ENCODE measurements at regions not wholly inside any gene's neighbourhood (a gene's known extent, or its start where the extent isn't known, plus 50 kb on each side); places are given as distances from the start of the nearest gene placed in this dataset.

GRCh38 chr3:18100121-18100520 is 325.0 kb downstream of the SATB1 start:
- POLR2A ChIA-PET (ENCODE audit: partially characterized antibody), result no interaction called here
- H2BK15ac ChIP-seq (ENCODE audit: low read length), result no peak overlapping the region
- no peak overlapping the region for H4K8ac ChIP-seq (ENCODE audit: extremely low read depth, insufficient read depth, low read length)
- TF ChIP-seq CBX5 (IDR thresholded peaks at IDR 0.05; ENCODE audit: low read depth, low read length), result no peak
- TF ChIP-seq RNF2 (IDR thresholded peaks at IDR 0.05; ENCODE audit: borderline replicate concordance, low read depth, low read length, missing control alignments, poor library complexity, severe bottlenecking), result no peak
- TF ChIP-seq, protein P1, sequence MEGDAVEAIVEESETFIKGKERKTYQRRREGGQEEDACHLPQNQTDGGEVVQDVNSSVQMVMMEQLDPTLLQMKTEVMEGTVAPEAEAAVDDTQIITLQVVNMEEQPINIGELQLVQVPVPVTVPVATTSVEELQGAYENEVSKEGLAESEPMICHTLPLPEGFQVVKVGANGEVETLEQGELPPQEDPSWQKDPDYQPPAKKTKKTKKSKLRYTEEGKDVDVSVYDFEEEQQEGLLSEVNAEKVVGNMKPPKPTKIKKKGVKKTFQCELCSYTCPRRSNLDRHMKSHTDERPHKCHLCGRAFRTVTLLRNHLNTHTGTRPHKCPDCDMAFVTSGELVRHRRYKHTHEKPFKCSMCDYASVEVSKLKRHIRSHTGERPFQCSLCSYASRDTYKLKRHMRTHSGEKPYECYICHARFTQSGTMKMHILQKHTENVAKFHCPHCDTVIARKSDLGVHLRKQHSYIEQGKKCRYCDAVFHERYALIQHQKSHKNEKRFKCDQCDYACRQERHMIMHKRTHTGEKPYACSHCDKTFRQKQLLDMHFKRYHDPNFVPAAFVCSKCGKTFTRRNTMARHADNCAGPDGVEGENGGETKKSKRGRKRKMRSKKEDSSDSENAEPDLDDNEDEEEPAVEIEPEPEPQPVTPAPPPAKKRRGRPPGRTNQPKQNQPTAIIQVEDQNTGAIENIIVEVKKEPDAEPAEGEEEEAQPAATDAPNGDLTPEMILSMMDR (IDR thresholded peaks at IDR 0.05; ENCODE audit: control extremely low read depth in 1 of 3, insufficient read depth in 1 of 3, low read depth in 1 of 3, low read length in 3 of 3), result no peak
- no peak for TF ChIP-seq MAX (IDR thresholded peaks at IDR 0.05)
- TF ChIP-seq BCL11A (IDR thresholded peaks at IDR 0.05; ENCODE audit: low read depth in 2 of 2, low read length in 2 of 2), result no peak
- TF ChIP-seq BRCA1 (IDR thresholded peaks at IDR 0.05; ENCODE audit: low read depth, low read length), result no peak
- TF ChIP-seq CHD2 (IDR thresholded peaks at IDR 0.05; ENCODE audit: low read length), result no peak
- no peak for TF ChIP-seq RAD21 (IDR thresholded peaks at IDR 0.05 in 1 of 2, conservative IDR thresholded peaks at IDR 0.05 in 1 of 2; ENCODE audit: low read depth in 2 of 2, low read length in 2 of 2)
- TF ChIP-seq ZNF274 (IDR thresholded peaks at IDR 0.05; ENCODE audit: borderline replicate concordance, extremely low read depth, low read length), result no peak
- no peak for TF ChIP-seq POLR2A (IDR thresholded peaks at IDR 0.05; ENCODE audit: control extremely low read depth in 1 of 2, low read depth in 2 of 2, low read length in 2 of 2)
- TF ChIP-seq KDM4A (IDR thresholded peaks at IDR 0.05; ENCODE audit: low read depth, low read length, severe bottlenecking), result no peak

More at GRCh38 chr3:18100121-18100520, 325.0 kb downstream of the SATB1 start:
- Histone ChIP-seq H3K18ac (ENCODE audit: extremely low read depth, low read length) (no peak overlapping the region), H4K20me1 (replicated peaks in 1 of 2; ENCODE audit: control insufficient read depth in 1 of 2, insufficient read depth in 2 of 2, low read length in 2 of 2) (no peaks in the 10 kb centered on the region), H3K23me2 (ENCODE audit: low read depth, low read length) (no peaks in the 10 kb centered on the region), H4K5ac (ENCODE audit: insufficient read length, low read depth, low read length) (no peak overlapping the region), H3K27me3 (replicated peaks in 1 of 4; ENCODE audit: control insufficient read depth in 3 of 4, extremely low read depth in 1 of 4, insufficient read depth in 3 of 4, low read length in 3 of 4) (no peaks in the 10 kb centered on the region), H3K36me3 (ENCODE audit: control insufficient read depth in 2 of 4, insufficient read depth in 4 of 4, low read length in 3 of 4) (peaks cover 0 to 3% (median 0%) of the 10 kb centered on the region in 4 experiments; a peak in 2 of 8 replicates), H3K14ac (ENCODE audit: insufficient read length) (no peak overlapping the region), H3K4me3 (ENCODE audit: extremely low read depth in 1 of 4, insufficient read depth in 2 of 4, low read depth in 3 of 4, low read length in 4 of 4) (no peak overlapping the region), H2BK120ac (replicated peaks; ENCODE audit: low read depth, low read length) (no peak overlapping the region), H4K91ac (replicated peaks; ENCODE audit: insufficient read length, low read length) (no peak overlapping the region), H3K4me1 (replicated peaks in 1 of 4; ENCODE audit: control insufficient read depth in 3 of 4, insufficient read depth in 4 of 4, low read length in 3 of 4) (peaks cover 0 to 4% (median 3%) of the 10 kb centered on the region in 4 experiments; a peak in 3 of 7 replicates), H2BK12ac (ENCODE audit: low read depth, low read length) (no peak overlapping the region), H3K4ac (replicated peaks; ENCODE audit: insufficient read length, low read depth, low read length) (no peak overlapping the region), H2BK20ac (ENCODE audit: low read length) (no peak overlapping the region), H2AFZ (ENCODE audit: low read length) (no peak overlapping the region), H3K23ac (ENCODE audit: insufficient read length) (no peak overlapping the region), H3K79me2 (ENCODE audit: control insufficient read depth in 1 of 2, insufficient read depth in 2 of 2, low read length in 2 of 2) (no peaks in the 10 kb centered on the region), H3K56ac (replicated peaks; ENCODE audit: insufficient read length, low read depth, low read length) (no peak overlapping the region), H2BK5ac (ENCODE audit: low read depth, low read length) (no peak overlapping the region), H3K79me1 (ENCODE audit: low read depth, low read length) (no peaks in the 10 kb centered on the region; the same call in 1 of the 2 replicates), H3K4me2 (ENCODE audit: insufficient read depth in 1 of 2, low read depth in 2 of 2, low read length in 2 of 2) (no peak overlapping the region), H2AK5ac (ENCODE audit: low read depth, low read length) (no peak overlapping the region), H3K9me3 (ENCODE audit: insufficient read depth in 2 of 2, low read depth in 1 of 2, low read length in 1 of 2) (no peaks in the 10 kb centered on the region; a peak in 1 of 4 replicates), H3K27ac (ENCODE audit: low read depth, low read length) (no peak overlapping the region), H3K9ac (replicated peaks in 1 of 4; ENCODE audit: extremely low read depth in 1 of 4, low read depth in 3 of 4, low read length in 3 of 4) (no peak overlapping the region)
- CTCF ChIA-PET (ENCODE audit: partially characterized antibody), result interaction anchor here (1.8 kb wide), 1 partner anchor 206 kb away, joined by 4 read pairs; no protein-coding TSS in a partner anchor
- no peak for DNase-seq (ENCODE audit: low read depth in 1 of 2, low spot score in 2 of 2)
- FAIRE-seq, result no peak

All from H1 (cell line).